ENCODE measurements at regions not wholly inside any gene's neighbourhood (a gene's known extent, or its start where the extent isn't known, plus 50 kb on each side); places are given as distances from the start of the nearest gene placed in this dataset.

- intact Hi-C loops (cut with micrococcal nuclease; ENCODE audit: unreplicated experiment) (no loop called here), in situ Hi-C loops (cut with HindIII; ENCODE audit: low pct_unique_long_range_greater_than_20kb, low sequenced_read_pairs) (no loop called here)
- no peak overlapping the region for H3K27ac ChIP-seq (ENCODE audit: low read length)
- no peak for TF ChIP-seq CTCF (IDR thresholded peaks at IDR 0.05)
- TF ChIP-seq POLR2AphosphoS5 (IDR thresholded peaks at IDR 0.05; ENCODE audit: low read depth, low read length) = no peak
- no peak for TF ChIP-seq TCF7L2 (IDR thresholded peaks at IDR 0.05; ENCODE audit: low read depth, low read length)
- no peak for TF ChIP-seq REST (IDR thresholded peaks at IDR 0.05; ENCODE audit: insufficient read depth in 1 of 2, low read depth in 2 of 2, low read length in 1 of 2)
- TF ChIP-seq SIN3A (IDR thresholded peaks at IDR 0.05; ENCODE audit: borderline replicate concordance, insufficient read depth, low read depth, low read length) = no peak
- CTCF ChIA-PET = no interaction called here
- BruUV-seq (replicated peaks) = no TSS peak
- POLR2A ChIA-PET = no interaction called here
- H3K36me3 ChIP-seq (ENCODE audit: control insufficient read depth, insufficient read depth, low read length) = no peaks in the 10 kb centered on the region
- H3K27me3 ChIP-seq (ENCODE audit: control insufficient read depth, insufficient read depth, low read length) = no peaks in the 10 kb centered on the region
- ATAC-seq (no peak), DNase-seq (ENCODE audit: low read depth, low spot score) (no peak)
- no peaks in the 10 kb centered on the region for H3K9me3 ChIP-seq (ENCODE audit: control insufficient read depth, insufficient read depth, low read depth, low read length)
- H3K4me3 ChIP-seq (ENCODE audit: low read depth in 2 of 2, low read length in 2 of 2) = no peak overlapping the region
- no peaks in the 10 kb centered on the region for H3K4me1 ChIP-seq (ENCODE audit: control insufficient read depth, insufficient read depth, low read length)
These were observed 206.5 kb upstream of the MAMLD1 start for GRCh38 chrX:150156615-150157014.

- CTCF ChIA-PET = no interaction called here
These were observed 205.8 kb upstream of the MAMLD1 start for GRCh38 chrX:150157291-150157690.

More at GRCh38 chrX:150157291-150157690, 205.8 kb upstream of the MAMLD1 start:
- Histone ChIP-seq H3K27me3 (ENCODE audit: control insufficient read depth, insufficient read depth, low read length) (no peaks in the 10 kb centered on the region), H3K36me3 (ENCODE audit: control insufficient read depth, insufficient read depth, low read length) (no peaks in the 10 kb centered on the region), H3K9me3 (ENCODE audit: control insufficient read depth, insufficient read depth, low read depth, low read length) (no peaks in the 10 kb centered on the region), H3K4me3 (ENCODE audit: low read depth in 2 of 2, low read length in 2 of 2) (no peak overlapping the region), H3K4me1 (ENCODE audit: control insufficient read depth, insufficient read depth, low read length) (no peaks in the 10 kb centered on the region), H3K27ac (ENCODE audit: low read length) (no peak overlapping the region)
- TF ChIP-seq SIN3A (IDR thresholded peaks at IDR 0.05; ENCODE audit: borderline replicate concordance, insufficient read depth, low read depth, low read length) = no peak
- TF ChIP-seq TCF7L2 (IDR thresholded peaks at IDR 0.05; ENCODE audit: low read depth, low read length) = no peak
- no peak for TF ChIP-seq REST (IDR thresholded peaks at IDR 0.05; ENCODE audit: insufficient read depth in 1 of 2, low read depth in 2 of 2, low read length in 1 of 2)
- TF ChIP-seq CTCF (IDR thresholded peaks at IDR 0.05) = no peak
- no peak for TF ChIP-seq POLR2AphosphoS5 (IDR thresholded peaks at IDR 0.05; ENCODE audit: low read depth, low read length)
- in situ Hi-C loops (cut with HindIII; ENCODE audit: low pct_unique_long_range_greater_than_20kb, low sequenced_read_pairs) (no loop called here), intact Hi-C loops (cut with micrococcal nuclease; ENCODE audit: unreplicated experiment) (no loop called here)
- DNase-seq (ENCODE audit: low read depth, low spot score) = no peak
- no peak for ATAC-seq
- POLR2A ChIA-PET = no interaction called here
- no TSS peak for BruUV-seq (replicated peaks)

Data from Panc1 (cell line).